ENCODE measurements at regions not wholly inside any gene's neighbourhood (a gene's known extent, or its start where the extent isn't known, plus 50 kb on each side); places are given as distances from the start of the nearest gene placed in this dataset.

DNA sequence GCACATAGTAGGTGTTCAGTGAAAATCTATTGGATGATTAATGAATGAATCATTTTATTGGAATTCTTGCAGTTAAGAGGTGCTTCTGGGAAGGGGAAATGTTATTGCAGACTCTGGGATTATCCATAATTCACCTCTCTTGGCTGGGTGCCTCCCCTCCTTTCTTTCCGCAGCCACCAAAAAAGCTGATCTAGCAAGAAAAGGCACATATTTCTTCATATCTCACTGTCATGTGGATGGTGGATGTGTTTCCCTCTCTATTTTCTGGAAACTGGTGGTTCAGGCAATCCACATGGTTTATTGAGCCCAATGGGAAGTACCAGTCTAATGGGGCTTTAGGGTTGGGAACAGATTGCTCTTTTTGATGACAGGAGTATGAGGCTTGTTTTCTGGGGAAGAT lies 151.1 kb upstream of the ROPN1 start:
- TF ChIP-seq POLR2A (IDR thresholded peaks at IDR 0.05) (no peak), POLR2AphosphoS5 (IDR thresholded peaks at IDR 0.05) (no peak), EP300 (IDR thresholded peaks at IDR 0.05) (no peak)
- TF ChIP-seq, protein P1, sequence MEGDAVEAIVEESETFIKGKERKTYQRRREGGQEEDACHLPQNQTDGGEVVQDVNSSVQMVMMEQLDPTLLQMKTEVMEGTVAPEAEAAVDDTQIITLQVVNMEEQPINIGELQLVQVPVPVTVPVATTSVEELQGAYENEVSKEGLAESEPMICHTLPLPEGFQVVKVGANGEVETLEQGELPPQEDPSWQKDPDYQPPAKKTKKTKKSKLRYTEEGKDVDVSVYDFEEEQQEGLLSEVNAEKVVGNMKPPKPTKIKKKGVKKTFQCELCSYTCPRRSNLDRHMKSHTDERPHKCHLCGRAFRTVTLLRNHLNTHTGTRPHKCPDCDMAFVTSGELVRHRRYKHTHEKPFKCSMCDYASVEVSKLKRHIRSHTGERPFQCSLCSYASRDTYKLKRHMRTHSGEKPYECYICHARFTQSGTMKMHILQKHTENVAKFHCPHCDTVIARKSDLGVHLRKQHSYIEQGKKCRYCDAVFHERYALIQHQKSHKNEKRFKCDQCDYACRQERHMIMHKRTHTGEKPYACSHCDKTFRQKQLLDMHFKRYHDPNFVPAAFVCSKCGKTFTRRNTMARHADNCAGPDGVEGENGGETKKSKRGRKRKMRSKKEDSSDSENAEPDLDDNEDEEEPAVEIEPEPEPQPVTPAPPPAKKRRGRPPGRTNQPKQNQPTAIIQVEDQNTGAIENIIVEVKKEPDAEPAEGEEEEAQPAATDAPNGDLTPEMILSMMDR (IDR thresholded peaks at IDR 0.05) = no peak

Measured in stomach (tissue), 4 donors.